ENCODE measurements at regions not wholly inside any gene's neighbourhood (a gene's known extent, or its start where the extent isn't known, plus 50 kb on each side); places are given as distances from the start of the nearest gene placed in this dataset.

GRCh38 chr13:34416971-34417380 is 525.1 kb upstream of the NBEA start:
- no peaks in the 10 kb centered on the region for H3K27me3 ChIP-seq
- no peaks in the 10 kb centered on the region for H3K4me1 ChIP-seq
- intact Hi-C loops (cut with DNase I), result no loop called here
- TF ChIP-seq CTCF (IDR thresholded peaks at IDR 0.05) (no peak), POLR2A (IDR thresholded peaks at IDR 0.05) (no peak)
- WGBS, 2 donors, result 38 to 71% methylated on average over 5 of the region's 5 CpGs
- H3K36me3 ChIP-seq, result no peaks in the 10 kb centered on the region
- DNase-seq, result peak; percentile 25 to 42
- H3K9me3 ChIP-seq, result no peaks in the 10 kb centered on the region
- no peak overlapping the region for H3K4me3 ChIP-seq (replicated peaks in 1 of 3)
- H3K27ac ChIP-seq, result no peak overlapping the region

- Histone ChIP-seq H3K9me3 (no peaks in the 10 kb centered on the region), H3K4me1 (no peaks in the 10 kb centered on the region), H3K27ac (no peak overlapping the region), H3K27me3 (no peaks in the 10 kb centered on the region), H3K4me3 (replicated peaks in 1 of 3) (no peak overlapping the region), H3K36me3 (no peaks in the 10 kb centered on the region)
- intact Hi-C loops (cut with DNase I), result no loop called here
- 82 to 93% methylated on average over 4 of the region's 4 CpGs for WGBS, 2 donors
- no peak for DNase-seq
- TF ChIP-seq CTCF (IDR thresholded peaks at IDR 0.05) (no peak), POLR2A (IDR thresholded peaks at IDR 0.05) (no peak)
These were observed 524.2 kb upstream of the NBEA start for GRCh38 chr13:34417896-34418295.

GRCh38 chr13:34419025-34419424 is 523.0 kb upstream of the NBEA start:
- H3K36me3 ChIP-seq, result no peaks in the 10 kb centered on the region
- 58 to 71% methylated on average over 4 to 5 of the region's 5 CpGs for WGBS, 2 donors
- TF ChIP-seq CTCF (IDR thresholded peaks at IDR 0.05) (no peak), POLR2A (IDR thresholded peaks at IDR 0.05) (no peak)
- no peaks in the 10 kb centered on the region for H3K9me3 ChIP-seq
- H3K27ac ChIP-seq, result no peak overlapping the region
- H3K27me3 ChIP-seq, result no peaks in the 10 kb centered on the region
- intact Hi-C loops (cut with DNase I), result no loop called here
- no peak for DNase-seq
- no peaks in the 10 kb centered on the region for H3K4me1 ChIP-seq
- no peak overlapping the region for H3K4me3 ChIP-seq (replicated peaks in 1 of 3)

GRCh38 chr13:34419755-34420154 is 522.3 kb upstream of the NBEA start:
- TF ChIP-seq CTCF (IDR thresholded peaks at IDR 0.05) (no peak), POLR2A (IDR thresholded peaks at IDR 0.05) (no peak)

GRCh38 chr13:34420702-34421346 is 521.2 kb upstream of the NBEA start:
- Histone ChIP-seq H3K9me3 (no peaks in the 10 kb centered on the region), H3K4me1 (no peaks in the 10 kb centered on the region), H3K4me3 (replicated peaks in 1 of 3) (no peak overlapping the region), H3K36me3 (no peaks in the 10 kb centered on the region), H3K27me3 (no peaks in the 10 kb centered on the region), H3K27ac (no peak overlapping the region)
- 90 to 95% methylated on average over 3 of the region's 3 CpGs for WGBS, 2 donors
- intact Hi-C loops (cut with DNase I), result no loop called here
- no peak for TF ChIP-seq CTCF (IDR thresholded peaks at IDR 0.05)
- no peak for TF ChIP-seq POLR2A (IDR thresholded peaks at IDR 0.05)
- DNase-seq, result no peak

More at GRCh38 chr13:34419755-34420154, 522.3 kb upstream of the NBEA start:
- DNase-seq, result no peak
- no peaks in the 10 kb centered on the region for H3K4me1 ChIP-seq
- no peaks in the 10 kb centered on the region for H3K36me3 ChIP-seq
- no peak overlapping the region for H3K4me3 ChIP-seq (replicated peaks in 1 of 3)
- H3K27ac ChIP-seq, result no peak overlapping the region
- H3K9me3 ChIP-seq, result no peaks in the 10 kb centered on the region
- no peaks in the 10 kb centered on the region for H3K27me3 ChIP-seq
- whole genome bisulfite sequencing, 2 donors, result 83 to 94% methylated on average over 6 of the region's 6 CpGs
- intact Hi-C loops (cut with DNase I), result no loop called here

Data from thyroid gland (tissue), 4 donors.